NB4 (cell line): ENCODE measurements at regions not wholly inside any gene's neighbourhood (a gene's known extent, or its start where the extent isn't known, plus 50 kb on each side); places are given as distances from the start of the nearest gene placed in this dataset.

Source experiments
- DNase-seq: peaks from one replicate; pipeline ENCODE4 v3.0.0; 2010; ENCODE audit warnings: low read depth
- H3K4me3 ChIP-seq: one replicate; pipeline ENCODE4 v1.5.1; 2011; ENCODE audit warnings: mild to moderate bottlenecking, low read depth, low read length, moderate library complexity
- CTCF ChIP-seq: IDR thresholded peaks from one replicate; pipeline ENCODE4 v1.5.1; 2012; ENCODE audit warnings: low read depth, low read length
- MAX ChIP-seq: IDR thresholded peaks from 2 replicates; pipeline ENCODE4 v1.6.1; 2011; ENCODE audit warnings: low read depth, low read length
- MYC ChIP-seq: IDR thresholded peaks from 2 replicates; pipeline ENCODE4 v1.6.1; 2011; ENCODE audit warnings: low read depth, low read length
- POLR2A ChIP-seq: IDR thresholded peaks from 2 replicates; pipeline ENCODE4 v1.6.1; 2011; ENCODE audit warnings: mild to moderate bottlenecking; ENCODE audit not compliant: insufficient read length; ENCODE audit errors: extremely low read depth

DNA sequence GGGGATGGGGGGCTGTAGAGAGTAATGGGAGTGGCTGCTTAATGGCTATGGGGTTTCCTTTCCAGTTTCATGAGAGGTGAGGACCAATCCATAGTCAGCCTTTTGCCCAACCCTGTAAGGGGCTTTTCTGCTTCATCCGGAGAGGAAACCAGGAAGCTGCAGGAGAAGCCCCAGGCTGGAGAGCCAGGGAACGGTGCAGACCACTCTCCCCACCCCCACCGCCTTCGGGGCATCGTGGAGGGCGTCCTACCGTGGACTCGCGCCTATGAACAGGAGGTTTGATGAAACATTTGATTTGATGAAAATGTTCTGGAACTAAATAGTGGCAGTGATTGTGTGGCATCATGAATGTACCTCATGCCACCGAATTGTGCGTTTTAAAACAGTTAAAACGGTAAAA lies 204.3 kb upstream of the DIO3 start:
- no peak overlapping the region for H3K4me3 ChIP-seq
- no peak for TF ChIP-seq CTCF
- TF ChIP-seq MAX = no peak
- TF ChIP-seq MYC = no peak
- TF ChIP-seq POLR2A = no peak
- DNase-seq = no peak

DNA sequence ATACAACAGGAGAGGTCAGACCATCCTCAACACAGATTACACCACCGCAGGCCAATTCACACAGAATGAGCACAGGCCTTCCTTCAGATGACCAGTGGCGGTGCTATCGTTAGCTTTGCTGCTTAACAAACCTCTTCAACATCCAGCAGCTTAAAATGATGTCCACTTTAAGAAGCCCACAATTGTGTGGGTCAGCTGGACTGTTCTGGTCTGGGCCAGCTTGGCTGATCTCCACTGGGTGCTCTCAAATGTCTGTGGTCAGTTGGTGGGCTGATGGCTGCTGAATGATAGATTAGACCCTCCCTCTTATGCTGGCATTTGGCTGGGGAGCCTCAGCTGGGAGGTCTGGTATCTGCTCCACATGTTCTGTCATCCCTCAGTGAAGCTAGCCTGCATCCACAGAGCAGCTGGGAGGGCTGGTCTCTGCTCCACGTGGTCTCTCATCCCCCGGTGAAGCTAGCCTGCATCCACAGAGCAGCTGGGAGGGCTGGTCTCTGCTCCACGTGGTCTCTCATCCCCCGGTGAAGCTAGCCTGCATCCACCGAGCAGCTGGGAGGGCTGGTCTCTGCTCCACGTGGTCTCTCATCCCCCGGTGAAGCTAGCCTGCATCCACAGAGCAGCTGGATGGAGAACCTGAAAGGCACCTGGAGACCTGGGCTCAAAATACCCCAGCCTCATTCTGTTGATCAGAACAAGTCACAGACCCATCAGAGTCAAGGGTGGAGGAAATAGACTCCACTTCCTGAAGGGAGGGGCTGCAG lies 203.6 kb upstream of the DIO3 start:
- no peak for TF ChIP-seq MAX
- no peak for DNase-seq
- no peak overlapping the region for H3K4me3 ChIP-seq

DNA sequence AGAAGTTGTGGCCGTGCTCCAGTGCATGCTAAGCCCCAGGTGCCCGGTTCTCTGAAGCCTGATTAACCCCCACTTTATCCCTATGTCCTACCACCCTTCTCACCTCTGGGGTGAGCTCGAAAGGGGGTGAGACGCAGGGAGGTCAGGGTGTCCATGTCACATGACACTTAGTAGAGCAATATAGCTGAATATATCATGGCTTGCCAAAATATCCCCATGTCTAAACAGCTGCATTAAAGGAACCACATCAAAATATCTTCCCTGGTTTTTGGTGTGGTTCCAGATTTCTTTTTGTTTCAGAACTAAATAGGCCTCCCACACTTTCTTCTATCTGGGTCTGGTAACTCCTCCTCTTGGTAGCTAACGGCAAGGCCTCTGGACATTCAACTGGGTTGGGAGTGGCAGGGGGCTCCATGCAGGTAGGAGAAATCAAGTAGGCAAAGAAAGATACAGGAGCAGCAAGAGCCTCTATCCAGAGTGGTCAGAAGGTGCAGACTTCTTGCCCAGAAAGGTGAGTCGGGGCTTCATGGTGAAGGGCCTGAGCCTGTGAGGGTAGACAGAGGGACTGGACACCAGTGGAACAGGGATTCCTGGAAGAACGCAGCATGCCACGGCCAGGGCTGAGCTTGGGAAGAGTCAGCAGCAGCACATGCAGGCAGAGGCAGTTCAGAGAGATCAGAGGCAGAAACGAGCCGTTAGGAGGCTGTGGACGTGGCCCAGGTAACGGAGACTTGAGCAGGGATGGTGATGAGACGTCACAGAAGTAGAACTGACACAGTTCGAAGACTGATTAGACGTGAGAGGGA lies 202.8 kb upstream of the DIO3 start:
- no peak overlapping the region for H3K4me3 ChIP-seq
- DNase-seq = no peak

DNA sequence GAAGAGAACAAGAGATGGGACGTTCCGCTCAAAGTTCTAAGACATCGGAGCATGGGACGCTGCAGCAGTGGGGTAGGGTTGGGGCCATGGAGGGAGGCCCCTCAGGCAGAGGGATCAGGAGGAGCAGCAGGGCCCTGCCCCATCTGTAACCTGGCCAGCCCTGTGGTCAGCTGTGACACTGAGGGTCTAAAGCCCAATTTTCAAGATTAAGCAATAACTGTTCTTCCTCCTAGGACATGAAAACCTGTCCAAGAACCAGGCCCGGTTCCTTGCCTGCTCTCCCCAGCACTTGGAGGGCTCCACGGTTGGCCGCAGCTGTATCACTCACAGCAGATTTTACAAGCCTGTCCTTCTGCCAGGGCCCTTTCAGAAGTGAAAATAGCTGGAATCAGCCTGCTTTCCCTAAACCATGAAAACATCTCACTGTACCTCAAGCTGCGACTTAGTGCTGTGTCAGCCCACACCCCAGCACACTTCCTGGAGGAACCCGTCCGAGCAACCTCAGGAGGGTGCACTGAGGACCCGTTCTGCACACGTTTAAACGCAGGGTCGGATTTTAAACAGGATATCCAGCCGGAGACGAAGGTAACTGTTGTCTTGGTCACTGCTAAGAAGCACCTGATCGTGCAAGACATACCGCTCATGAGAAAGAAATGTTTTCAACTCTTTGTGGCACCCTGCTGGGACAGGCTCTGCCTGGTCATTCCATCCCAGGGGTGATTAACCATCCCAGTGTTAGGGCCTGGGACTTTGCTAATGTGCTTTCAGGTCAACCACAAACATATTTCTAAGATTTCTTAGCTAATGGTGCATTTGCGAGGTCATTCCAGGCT lies 201.9 kb upstream of the DIO3 start:
- no peak overlapping the region for H3K4me3 ChIP-seq
- no peak for TF ChIP-seq CTCF
- no peak for TF ChIP-seq MYC
- TF ChIP-seq MAX = no peak
- no peak for TF ChIP-seq POLR2A
- no peak for DNase-seq

More for the DNA sequence above, 202.8 kb upstream of the DIO3 start:
- TF ChIP-seq CTCF = no peak
- TF ChIP-seq POLR2A = no peak
- no peak for TF ChIP-seq MYC
- TF ChIP-seq MAX = no peak

GRCh38 chr14:101360054-101360911 lies 201.0 kb upstream of the DIO3 start:
- TF ChIP-seq CTCF = no peak
- TF ChIP-seq MYC = no peak
- no peak for TF ChIP-seq POLR2A
- TF ChIP-seq MAX = no peak
- no peak overlapping the region for H3K4me3 ChIP-seq

More at GRCh38 chr14:101360054-101360911, 201.0 kb upstream of the DIO3 start:
- DNase-seq = no peak
